Bone marrow (tissue), 2 donors: ENCODE measurements at regions not wholly inside any gene's neighbourhood (a gene's known extent, or its start where the extent isn't known, plus 50 kb on each side); places are given as distances from the start of the nearest gene placed in this dataset.
"Not testable (repeated sequence)": the region's sequence is repeated elsewhere in the genome, so short reads cannot be mapped to it uniquely, and the experiment has no call there.

ENCODE experiments used
- DNase-seq, 2 donors: peaks; one replicate each; lab custom pipeline; 2025; lab: John Stamatoyannopoulos, UW

DNA sequence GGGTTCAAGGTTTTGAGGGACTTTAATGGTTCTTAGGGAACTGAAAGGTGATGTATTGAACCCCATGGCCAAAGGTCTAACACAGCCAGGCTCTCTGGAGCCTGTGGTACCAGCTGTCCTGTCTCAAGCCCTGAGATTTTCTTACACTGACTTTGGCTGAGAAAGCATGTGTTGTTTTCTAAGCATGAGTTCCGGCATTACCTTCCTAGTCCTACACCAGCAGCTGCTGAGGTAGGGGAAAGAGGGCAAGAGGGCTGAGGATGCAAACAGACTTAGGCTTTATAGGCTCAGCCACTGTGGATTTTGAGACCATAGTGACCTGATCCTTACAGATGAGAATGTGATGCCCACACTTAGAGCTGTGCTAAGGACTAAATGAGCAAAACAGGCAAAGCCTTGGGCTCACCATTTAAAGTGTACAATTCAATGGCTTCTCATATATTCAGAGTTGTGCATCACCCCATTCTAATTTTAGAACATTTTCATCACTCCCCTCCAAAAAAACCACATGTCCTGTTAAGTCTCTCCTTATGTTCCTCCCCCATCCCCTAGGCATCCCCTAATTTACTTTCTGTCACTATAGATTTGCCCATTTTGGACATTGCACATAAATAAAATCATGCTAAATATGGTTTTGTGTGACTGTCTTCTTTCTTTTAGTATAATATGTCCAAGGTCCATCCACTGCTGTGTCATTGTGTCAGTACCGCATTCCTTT lies 99.7 kb upstream of the OTOS start:
- DNase-seq = no peak

DNA sequence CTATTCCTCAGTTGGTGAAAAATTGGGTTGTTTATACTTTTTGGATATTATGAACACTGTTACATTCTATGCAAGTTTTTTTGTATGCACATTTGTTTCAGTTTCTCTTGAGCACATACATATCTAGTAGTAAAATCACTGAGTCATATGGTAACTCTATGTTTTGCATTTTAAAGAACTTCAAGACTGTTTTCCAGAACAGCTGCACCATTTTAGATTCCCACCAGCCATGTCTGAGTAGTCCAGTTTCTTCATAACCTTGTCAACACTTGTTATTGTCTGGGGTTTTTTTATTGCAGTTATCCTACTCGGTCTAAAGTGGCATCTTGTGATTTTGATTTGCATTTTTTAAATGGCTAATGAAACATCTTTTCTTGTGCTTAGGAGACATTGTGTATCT lies 100.3 kb upstream of the OTOS start:
- DNase-seq = no peak

DNA sequence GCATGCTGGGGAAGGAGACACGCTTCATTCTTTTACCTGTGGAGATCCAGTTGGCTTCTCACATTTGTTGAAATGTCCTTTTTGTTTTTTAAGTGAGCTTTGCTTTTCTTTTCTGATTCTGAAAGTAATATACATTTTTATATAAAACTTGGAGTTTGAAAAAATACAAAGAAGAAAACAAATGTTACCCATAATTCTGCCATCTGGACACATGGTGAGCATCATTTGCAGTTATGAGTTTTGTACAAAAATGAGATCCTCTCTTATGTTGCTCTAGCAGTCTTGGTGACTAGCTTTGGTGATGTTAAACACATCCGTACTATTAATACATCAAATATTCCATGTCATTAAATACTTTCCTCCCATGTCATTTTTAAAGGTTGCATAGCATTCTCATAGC lies 101.1 kb upstream of the OTOS start:
- no peak for DNase-seq

DNA sequence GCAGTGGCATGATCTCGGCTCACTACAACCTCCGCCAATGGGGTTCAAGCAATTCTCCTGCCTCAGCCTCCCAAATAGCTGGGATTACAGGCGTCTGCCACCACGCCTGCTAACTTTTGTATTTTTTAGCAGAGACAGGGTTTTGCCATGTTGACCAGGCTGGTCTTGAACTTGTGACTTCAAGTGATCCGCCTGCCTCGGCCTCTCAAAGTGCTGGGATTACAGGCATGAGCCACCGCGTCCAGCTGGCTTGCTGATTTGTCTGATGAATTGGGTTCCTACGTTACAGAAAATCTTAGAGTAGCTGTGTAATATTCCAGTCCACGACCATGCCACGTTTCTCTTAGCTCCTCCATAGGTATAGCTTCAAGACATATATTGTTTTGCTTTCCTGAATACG lies 102.6 kb upstream of the OTOS start:
- not testable (repeated sequence) for DNase-seq

DNA sequence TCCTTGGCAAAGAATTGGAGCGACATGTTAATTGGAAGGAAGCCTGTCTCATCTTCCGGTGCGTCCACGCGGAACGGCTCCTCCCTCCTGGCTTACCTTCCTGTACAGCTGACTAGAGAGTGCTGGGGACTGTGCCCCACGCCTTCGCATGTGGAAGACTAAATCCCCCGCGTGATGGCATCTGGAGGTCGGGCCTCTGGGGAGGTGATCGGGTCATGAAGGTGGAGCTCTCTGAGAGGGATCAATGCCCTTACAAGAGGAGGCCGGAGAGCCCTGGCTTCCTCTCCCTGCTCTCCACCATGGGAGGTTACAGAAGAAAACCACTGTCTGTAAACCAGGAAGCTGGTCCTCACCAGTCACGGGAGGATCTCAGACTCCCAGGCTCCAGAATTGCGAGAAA lies 104.1 kb upstream of the OTOS start:
- no peak for DNase-seq

DNA sequence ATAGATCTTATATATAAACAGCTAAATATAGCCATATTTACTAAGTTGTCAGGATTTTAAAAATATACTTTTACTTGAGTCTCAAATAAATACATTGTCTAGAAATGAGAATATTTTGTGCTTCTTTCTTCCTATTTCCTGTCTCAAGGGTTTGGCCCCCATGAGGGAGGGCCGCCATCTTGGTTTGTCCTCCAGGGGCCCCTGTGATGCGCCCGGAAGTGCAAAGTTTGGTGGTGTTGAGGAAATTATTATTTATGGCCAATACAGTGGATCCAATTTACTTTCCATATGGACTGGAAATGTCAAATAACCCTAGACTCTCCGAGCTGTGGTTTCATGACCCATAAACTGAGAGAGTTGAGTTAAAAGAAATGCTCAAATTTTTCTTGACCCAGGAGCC lies 104.7 kb upstream of the OTOS start:
- DNase-seq = no peak

DNA sequence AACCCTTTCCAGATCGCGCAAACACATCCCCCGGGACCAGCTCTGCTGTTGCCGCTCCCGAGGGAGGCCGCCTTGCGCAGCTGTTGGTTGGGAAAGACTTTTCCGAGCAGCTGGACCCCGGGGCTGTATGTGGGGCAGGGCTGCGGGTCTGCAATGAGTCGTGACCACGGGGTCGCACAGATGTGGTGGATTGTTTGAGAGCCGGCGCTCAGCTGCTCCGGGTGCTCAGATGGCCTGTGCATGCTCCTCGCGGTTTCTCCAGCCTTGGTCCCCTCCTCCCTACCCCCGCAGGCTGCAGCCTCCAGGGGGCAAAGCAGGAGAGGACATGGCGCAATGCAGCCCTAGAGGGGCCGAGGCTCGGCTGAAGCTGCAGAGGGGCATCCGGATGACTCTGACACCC lies 105.2 kb upstream of the OTOS start:
- DNase-seq = no peak

DNA sequence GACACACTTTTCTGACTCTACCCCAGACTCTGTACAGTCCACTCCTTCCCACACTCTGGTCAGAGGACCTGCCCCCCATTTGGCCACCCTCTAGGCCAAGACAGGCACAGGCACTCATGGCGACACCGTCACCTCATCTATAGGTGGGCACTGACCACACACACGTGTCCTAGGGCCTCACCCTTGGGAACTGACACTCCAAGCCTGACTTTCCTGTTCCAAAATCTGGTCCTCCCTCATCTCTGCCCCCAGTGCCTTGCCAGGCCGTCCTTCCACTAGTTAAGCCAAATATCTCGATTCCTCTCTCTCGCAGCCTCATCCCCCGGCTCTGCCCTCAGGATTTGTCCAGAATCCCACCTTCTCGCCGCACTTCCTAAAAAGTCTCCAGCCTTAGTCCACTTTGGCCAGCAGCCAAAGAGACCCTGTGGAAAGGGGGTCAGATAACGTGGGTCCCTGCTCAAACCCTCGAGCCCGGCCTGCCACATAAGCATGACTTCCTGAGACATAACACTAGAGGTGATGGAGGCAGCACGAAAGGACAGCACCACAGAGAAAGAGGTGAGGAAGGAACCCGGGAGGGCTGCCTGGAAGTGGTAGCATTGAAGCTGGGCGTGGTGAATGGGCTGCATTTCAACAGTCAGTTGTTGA lies 105.8 kb upstream of the OTOS start:
- no peak for DNase-seq

DNA sequence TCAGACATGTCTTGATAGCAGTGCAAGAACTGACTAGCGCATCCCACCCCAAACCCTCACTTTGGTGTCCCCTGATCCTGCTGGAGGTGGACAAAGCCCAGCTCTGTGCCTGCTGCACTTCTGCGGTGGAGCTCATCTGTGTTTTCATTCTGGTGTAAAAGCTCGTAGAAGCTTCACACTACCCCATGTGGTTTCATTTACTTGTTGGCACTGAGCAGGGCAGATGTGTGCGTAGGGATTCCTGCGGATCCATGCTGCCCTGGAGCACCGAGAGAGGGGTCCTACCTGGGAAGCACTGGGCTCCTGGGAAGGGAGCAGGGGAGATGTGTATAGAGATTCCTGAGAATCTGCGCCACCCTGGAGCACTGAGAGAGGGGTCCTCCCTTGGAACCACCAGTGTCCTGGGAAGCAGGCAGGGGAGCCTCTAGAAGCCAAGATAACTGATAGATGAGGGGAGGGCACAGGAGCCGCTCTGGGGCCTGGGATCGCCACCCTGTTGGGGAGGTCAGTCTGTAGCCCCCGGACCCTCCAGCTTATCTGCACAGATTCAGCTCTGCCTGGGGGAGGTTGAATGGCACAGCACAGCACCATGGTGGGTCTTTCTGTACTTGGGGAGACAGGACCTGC lies 106.9 kb upstream of the OTOS start:
- DNase-seq = no peak

DNA sequence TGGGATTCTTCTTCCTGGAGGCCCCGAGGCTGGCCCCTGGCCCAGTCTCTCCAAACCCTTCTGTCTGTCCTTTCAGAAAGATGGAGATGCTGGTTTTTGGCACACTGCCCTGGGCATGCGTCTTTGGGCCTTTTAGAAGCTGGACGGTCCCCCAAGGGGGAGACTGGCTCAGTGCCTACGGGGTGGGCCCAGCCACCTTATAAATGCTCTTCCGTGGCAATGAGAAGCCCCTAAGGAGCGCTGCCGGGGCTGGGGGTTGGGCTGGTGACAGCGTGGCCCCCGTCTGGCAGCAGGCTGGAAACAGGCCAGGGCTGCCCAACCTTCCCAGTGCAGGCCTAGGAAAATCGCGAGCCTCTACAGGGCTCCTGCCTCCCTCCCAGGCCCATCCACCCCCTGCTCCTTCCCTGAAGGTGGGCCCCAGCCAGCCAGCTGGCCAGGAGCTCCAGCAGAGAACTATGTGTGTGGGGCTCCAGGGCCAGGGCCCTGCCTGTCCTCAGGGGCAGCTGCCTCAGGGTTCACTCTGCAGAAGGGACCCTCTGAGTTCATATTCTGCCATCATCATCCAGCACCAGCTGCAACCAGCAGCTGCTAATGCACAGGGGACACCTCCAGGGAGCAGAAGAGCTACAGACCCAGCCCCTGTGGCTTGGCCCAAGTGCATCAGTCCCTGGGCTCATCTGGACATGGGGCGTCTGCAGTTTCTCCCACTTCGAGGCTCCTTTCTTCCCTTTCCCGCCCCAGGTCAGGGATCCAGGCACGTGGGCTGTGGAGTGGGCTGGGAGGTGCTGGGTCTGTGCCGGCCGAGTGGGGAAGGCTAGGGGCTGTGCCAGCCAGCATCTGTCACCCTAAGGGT lies 107.6 kb upstream of the OTOS start:
- DNase-seq = no peak

DNA sequence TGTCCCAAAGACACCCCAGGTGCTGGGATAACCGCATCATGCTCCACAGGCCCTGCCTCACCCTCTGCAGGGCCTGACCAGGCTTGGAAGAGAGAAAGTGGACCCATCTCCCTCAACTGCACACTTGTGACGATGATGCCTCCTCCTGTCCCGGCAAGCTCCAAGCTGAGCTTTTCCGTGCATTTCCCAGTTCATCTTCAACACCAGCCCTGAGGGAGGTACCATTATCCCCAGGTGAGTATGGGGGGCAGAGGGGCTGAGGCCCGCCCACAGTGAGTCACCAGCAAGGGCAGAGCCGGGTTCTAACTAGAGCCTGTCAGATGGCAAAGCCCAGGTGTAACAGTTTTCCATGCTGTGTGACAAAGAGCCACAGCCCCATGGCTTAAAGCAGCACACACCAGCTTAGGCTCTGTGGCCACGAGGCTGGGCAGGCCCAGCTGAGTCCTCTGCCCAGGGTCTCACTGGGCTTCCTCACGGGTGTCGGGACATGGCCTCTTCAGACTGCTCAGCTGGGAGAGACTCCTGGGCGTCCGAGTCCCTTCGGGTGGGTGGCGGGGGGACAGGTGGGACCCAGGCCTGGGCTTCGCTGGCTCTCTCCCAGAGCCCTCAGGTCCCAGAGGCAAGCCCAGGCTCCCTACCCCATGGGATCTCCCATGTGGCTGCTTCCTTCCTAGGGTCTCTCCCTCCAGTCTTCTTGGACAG lies 108.4 kb upstream of the OTOS start:
- no peak for DNase-seq

DNA sequence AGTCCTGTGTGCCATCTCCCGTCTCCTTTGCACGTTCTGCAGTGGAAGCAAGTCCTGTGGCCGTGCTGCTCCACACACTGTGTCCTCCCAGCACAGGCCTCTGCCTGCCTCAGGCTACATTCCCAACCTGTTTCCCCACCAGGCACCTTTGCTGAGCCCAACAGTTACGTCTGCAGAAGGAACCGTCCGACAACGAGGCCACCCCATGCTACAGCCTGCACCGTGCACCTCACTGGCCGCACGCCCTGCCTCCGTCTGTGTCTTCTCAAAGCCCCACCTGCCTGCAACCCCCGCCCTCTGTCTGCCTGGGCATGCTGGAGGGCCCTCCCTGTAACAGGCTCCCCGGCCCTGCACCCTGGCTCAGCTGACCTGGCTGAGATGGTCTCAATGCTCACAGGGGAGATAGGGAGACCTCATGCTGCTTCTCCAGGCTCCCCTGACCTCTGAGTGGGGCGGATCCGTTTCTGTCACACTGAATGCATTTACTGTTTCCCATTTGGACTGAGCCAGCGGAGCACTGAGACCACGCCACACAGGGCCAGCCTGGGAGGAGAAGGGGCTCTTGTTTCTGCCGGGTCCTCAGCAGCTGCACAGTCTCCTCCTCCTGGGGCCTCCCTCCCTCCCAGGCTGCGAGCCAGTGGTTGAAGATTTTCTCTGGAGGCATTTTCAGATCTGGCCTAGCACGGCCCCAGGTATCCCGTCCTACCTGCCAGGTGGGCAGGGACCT lies 109.1 kb upstream of the OTOS start:
- no peak for DNase-seq

DNA sequence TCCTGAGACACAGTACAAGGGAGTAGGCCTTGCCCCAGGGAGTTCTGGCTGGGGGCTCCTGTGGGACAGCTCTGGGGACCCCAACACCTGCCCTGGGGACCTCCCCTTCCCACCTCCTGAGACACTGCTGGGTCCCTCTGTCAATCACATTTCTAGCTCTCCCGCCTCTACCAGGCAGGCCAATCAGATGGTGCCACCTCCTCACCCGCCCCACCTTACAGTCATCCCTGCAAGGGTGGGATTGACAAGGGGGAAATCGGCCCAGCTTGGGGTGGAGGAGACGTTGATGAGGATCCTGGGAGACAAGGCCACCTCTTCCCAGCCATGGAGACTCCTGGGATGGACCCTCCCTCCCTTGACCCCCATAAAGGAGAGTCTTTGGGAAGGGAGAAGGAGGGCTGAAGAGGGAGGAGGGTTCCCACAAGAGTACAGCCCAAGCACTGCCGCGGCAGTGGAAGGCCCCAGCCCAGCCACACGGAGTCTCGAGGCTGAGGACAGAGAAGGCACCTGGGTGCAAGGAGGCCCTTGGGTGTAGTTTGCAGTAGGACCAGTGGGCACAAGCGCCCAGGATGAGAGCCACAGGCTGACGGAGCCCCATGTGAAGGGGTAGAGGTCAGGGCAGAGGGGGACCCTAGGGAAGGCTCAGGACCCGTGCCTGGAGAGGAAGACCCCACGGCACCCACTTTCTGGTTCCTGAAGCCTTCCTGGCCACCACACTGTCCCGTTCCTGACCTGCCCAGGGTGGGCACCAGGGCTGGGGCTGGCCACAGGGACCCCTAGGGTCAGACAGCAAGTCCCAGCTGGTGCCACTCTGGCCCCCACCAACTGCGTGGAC lies 109.9 kb upstream of the OTOS start:
- DNase-seq = no peak

DNA sequence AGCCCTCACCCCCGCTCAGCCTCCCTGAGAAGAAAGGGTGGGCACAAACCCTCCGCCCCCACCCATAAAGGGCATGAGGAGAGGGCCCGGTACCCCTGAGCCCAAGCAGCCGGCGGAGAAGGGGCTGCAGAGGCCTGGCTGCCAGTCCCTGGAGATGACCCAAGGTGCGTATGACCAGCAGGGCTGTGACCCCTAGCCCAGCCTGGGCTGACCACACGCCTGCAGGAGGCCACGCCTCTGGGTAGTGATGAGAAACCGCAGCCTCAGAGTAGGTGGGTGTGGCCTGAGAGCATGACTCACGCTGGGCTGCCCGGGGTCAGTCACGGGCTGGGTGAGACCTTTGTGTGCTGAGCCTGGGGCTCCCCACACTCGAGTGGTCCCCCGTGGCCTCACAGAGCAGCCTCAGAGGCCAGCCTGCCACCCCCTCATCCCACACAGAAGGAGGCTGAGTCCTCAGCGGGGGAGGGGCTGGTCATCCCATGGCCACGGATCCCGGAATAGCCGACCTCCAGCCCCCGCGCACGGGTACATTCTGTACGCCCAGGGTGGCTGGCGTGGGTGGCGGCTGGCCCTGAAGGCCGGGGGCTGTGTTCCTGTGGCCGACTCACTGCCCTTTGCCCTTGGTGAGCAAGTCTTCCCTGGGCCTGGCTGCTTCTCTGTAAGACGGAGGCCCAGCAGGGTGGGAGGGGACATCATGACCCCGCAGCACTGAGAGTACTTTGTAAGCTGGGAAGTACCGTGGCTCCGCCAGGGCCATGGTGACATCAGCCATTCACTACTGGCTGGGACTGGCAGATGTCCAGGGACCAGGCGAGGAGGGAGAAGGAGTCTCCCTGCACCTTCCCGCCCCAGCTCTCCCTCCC lies 110.8 kb upstream of the OTOS start:
- DNase-seq = peak in 1 of 2 donors; percentile 13

DNA sequence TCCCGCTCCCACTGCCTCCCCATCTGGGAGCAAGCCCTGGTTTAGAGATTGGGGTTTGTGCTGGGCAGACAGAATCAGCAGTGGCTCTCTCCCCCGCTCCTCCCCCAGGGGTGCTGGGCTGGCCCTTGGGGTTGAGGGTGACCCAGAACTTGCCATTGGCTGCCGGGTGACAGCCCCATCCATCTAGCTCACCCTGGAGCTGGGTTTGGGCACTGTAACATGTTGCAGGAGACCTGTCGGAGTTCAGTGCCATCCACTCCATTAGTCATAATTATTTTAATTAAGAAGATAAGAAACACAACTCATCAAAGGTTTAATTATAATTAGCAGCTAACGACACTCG lies 111.4 kb upstream of the OTOS start:
- no peak for DNase-seq

DNA sequence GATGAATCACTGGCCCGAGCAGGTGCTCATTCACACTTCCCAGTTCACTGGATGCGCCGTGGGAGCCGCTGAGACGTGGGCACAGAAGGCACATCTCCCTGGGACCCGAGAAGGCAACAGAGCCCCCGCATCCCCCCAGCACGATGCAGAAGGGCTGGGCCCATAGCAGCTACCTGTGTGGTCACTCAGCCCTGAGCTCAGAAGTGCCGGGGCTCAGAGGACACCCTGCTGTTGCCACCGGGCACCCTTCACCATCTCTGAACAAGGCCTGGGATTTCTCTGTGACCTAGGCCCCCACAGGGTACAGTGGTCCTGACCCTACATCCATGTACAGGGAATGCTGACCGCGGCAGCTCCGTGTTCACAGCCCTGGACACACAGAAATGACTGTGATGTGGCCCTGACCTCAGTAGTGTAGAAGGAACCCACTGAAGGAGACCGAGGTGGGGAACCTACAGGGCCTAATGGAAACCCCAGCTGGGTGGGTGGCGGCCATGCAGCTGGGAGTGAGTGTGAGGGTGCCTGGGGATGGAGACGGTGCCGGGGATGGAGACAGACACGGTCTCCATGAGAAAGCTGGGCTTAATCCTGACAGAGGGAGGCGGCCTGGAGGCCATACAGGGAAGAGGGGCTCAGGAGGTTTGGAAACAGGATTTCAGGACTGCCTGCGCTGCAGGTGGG lies 111.9 kb upstream of the OTOS start:
- no peak for DNase-seq

DNA sequence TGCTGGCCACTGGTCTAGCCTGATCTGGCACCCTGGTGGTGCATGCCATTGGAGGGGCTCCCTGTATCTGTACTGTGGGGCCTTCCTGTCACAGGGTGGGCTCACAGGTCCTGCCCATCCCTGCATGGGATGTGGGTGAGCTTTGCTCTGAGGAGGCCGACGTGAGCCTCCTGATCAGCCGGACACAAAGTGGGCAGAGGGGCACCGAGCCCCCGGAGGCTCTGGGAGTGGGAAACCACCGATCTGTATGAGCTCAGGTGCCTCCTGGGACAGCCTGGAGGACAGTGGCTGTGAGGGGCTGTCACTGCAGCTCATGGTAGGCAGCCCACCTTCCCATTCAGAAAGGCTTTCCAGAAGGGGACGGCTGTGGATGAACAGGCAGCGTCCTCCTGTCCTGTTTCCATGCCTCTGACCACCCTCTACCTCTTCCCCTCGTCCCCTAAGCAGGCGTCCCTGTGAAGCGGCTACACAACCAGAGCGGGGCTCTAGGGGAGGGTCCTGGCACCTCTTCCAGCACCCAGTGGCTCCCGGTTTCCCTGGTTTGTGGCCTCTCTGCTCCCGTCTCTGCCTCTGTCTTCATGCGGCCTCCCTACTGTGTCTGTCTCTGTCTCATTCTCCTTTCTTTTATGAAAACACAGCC lies 112.5 kb upstream of the OTOS start:
- no peak for DNase-seq

DNA sequence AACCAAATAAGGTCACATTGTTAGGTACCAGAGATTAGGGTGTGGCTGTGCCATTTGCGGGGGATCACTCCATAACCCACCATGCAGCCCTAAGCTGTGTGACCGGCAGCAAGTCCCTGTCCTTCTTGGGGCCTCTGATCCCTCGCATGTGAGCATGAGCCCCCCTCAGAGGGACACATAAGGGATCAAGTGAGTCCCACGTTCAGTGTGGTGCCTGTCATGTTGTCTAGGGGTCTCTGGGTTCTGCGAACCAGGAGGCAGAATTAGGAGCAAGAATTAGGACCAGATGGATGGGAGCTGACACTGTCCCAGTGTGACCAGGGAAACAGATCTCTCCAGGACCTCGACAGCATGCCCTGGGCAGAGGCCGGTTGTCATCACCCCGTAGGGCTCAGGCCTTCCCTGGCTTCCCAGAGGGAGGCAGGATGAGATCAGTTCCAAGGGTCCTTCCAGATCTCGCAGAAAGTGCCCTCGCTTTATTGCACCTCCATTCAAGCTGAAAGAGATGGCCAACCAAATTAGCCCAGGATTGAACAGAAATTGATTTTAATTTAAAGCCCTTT lies 113.2 kb upstream of the OTOS start:
- no peak for DNase-seq
